HEK293 (cell line): ENCODE measurements at regions not wholly inside any gene's neighbourhood (a gene's known extent, or its start where the extent isn't known, plus 50 kb on each side); places are given as distances from the start of the nearest gene placed in this dataset.

Source experiments
- CTCF ChIA-PET: fragments of 350-600 bp; formaldehyde crosslinking; extraction: SDS; loops from one replicate; lab custom pipeline; 2021; ENCODE audit warnings: antibody characterized with exemption; lab: Yijun Ruan, JAX
- POLR2A ChIA-PET: fragments of 300-600 bp; formaldehyde crosslinking; extraction: SDS; loops from one replicate; lab custom pipeline; 2020; ENCODE audit warnings: antibody characterized with exemption, inconsistent platforms; lab: Yijun Ruan, JAX
- H3K27ac ChIP-seq: fragments of 200-500 bp; sonication (Bioruptor generic); 2 replicates; pipeline ENCODE4 v1.5.1; 2014; ENCODE audit warnings: low read depth, low read length, control low read depth, inconsistent platforms; ENCODE audit errors: extremely low read depth
- H3K36me3 ChIP-seq, 2 experiments: fragments of 200-500 bp in 1 of 2; sonication (Bioruptor generic) in 1 of 2; 1 replicate in 1 of 2; 2 replicates in 1 of 2; pipeline ENCODE4 v1.5.1; 2014 to 2017; ENCODE audit warnings: inconsistent platforms in 2 of 2, low read length in 2 of 2; ENCODE audit not compliant: control insufficient read depth in 2 of 2, insufficient read depth in 1 of 2
- H3K4me1 ChIP-seq: fragments of 200-500 bp; sonication (Bioruptor generic); 2 replicates; pipeline ENCODE4 v1.5.1; 2014; ENCODE audit warnings: mild to moderate bottlenecking, low read length, inconsistent platforms; ENCODE audit not compliant: control insufficient read depth, insufficient read depth
- H3K4me3 ChIP-seq: 2 replicates; pipeline ENCODE4 v1.5.1; 2011; ENCODE audit warnings: low read depth, mild to moderate bottlenecking, control low read depth, low read length, moderate library complexity
- H3K9me3 ChIP-seq: fragments of 200-500 bp; sonication (Bioruptor generic); 2 replicates; pipeline ENCODE4 v1.5.1; 2014; ENCODE audit warnings: low read depth, low read length, inconsistent platforms; ENCODE audit not compliant: control insufficient read depth, insufficient read depth
- GLI2 ChIP-seq: fragments of 450-650 bp; formaldehyde crosslinking; IDR thresholded peaks from 2 replicates; pipeline ENCODE4; 2017; ENCODE audit warnings: missing biosample characterization, missing genetic modification characterization, low read depth, borderline replicate concordance
- GLI4 ChIP-seq: fragments of 450-650 bp; formaldehyde crosslinking; IDR thresholded peaks from 2 replicates; pipeline ENCODE4 v1.5.1; 2016; ENCODE audit warnings: missing biosample characterization, missing genetic modification characterization
- GLIS1 ChIP-seq: fragments of 450-650 bp; formaldehyde crosslinking; IDR thresholded peaks from 2 replicates; pipeline ENCODE4 v1.5.1; 2016; ENCODE audit warnings: missing biosample characterization, missing genetic modification characterization
- GLIS2 ChIP-seq: fragments of 450-650 bp; formaldehyde crosslinking; IDR thresholded peaks from 2 replicates; pipeline ENCODE4 v1.5.1; 2016; ENCODE audit warnings: missing biosample characterization, missing genetic modification characterization
- KLF1 ChIP-seq: fragments of 450-650 bp; formaldehyde crosslinking; IDR thresholded peaks from 2 replicates; pipeline ENCODE4 v1.5.1; 2016; ENCODE audit warnings: missing biosample characterization, missing genetic modification characterization
- MZF1 ChIP-seq: fragments of 450-650 bp; formaldehyde crosslinking; IDR thresholded peaks from 2 replicates; pipeline ENCODE4 v1.5.1; 2017; ENCODE audit warnings: missing biosample characterization, missing genetic modification characterization, borderline replicate concordance
- PRDM1 ChIP-seq: fragments of 450-650 bp; formaldehyde crosslinking; IDR thresholded peaks from 2 replicates; pipeline ENCODE4; 2016; ENCODE audit warnings: missing biosample characterization, missing genetic modification characterization
- SALL2 ChIP-seq: fragments of 450-650 bp; formaldehyde crosslinking; IDR thresholded peaks from 2 replicates; pipeline ENCODE4 v1.5.0; 2017; ENCODE audit warnings: missing biosample characterization, mild to moderate bottlenecking, missing genetic modification characterization, borderline replicate concordance
- YY2 ChIP-seq: fragments of 450-650 bp; formaldehyde crosslinking; IDR thresholded peaks from 2 replicates; pipeline ENCODE4 v1.5.1; 2016; ENCODE audit warnings: missing biosample characterization, missing genetic modification characterization
- ZBTB8A ChIP-seq: fragments of 450-650 bp; formaldehyde crosslinking; IDR thresholded peaks from 2 replicates; pipeline ENCODE4 v1.5.1; 2016; ENCODE audit warnings: missing biosample characterization, missing genetic modification characterization
- ZNF121 ChIP-seq: fragments of 450-650 bp; formaldehyde crosslinking; IDR thresholded peaks from 2 replicates; pipeline ENCODE4 v1.5.1; 2016; ENCODE audit warnings: missing biosample characterization, missing genetic modification characterization
- ZNF138 ChIP-seq: fragments of 450-650 bp; formaldehyde crosslinking; IDR thresholded peaks from 2 replicates; pipeline ENCODE4 v1.5.1; 2016; ENCODE audit warnings: missing biosample characterization, missing genetic modification characterization, borderline replicate concordance
- ZNF324 ChIP-seq: fragments of 450-650 bp; formaldehyde crosslinking; IDR thresholded peaks from 2 replicates; pipeline ENCODE4 v1.5.1; 2016; ENCODE audit warnings: missing biosample characterization, missing genetic modification characterization
- ZNF341 ChIP-seq: fragments of 450-650 bp; formaldehyde crosslinking; IDR thresholded peaks from 2 replicates; pipeline ENCODE4; 2016; ENCODE audit warnings: low read depth, missing biosample characterization, missing genetic modification characterization
- ZNF366 ChIP-seq: fragments of 450-650 bp; formaldehyde crosslinking; conservative IDR thresholded peaks from 2 replicates; pipeline ENCODE4 v1.5.1; 2016; ENCODE audit warnings: missing biosample characterization, missing genetic modification characterization
- ZNF398 ChIP-seq: fragments of 450-650 bp; formaldehyde crosslinking; IDR thresholded peaks from 2 replicates; pipeline ENCODE4 v1.5.1; 2017; ENCODE audit warnings: missing biosample characterization, missing genetic modification characterization
- ZNF426 ChIP-seq: fragments of 450-650 bp; formaldehyde crosslinking; IDR thresholded peaks from 2 replicates; pipeline ENCODE4 v1.5.1; 2017; ENCODE audit warnings: missing biosample characterization, missing genetic modification characterization, mild to moderate bottlenecking, inconsistent platforms, moderate library complexity
- ZNF521 ChIP-seq: fragments of 450-650 bp; formaldehyde crosslinking; IDR thresholded peaks from 2 replicates; pipeline ENCODE4 v1.5.1; 2017; ENCODE audit warnings: missing biosample characterization, mild to moderate bottlenecking, missing genetic modification characterization
- ZNF596 ChIP-seq: fragments of 450-650 bp; IDR thresholded peaks from 2 replicates; pipeline ENCODE4 v1.5.0; 2018; ENCODE audit warnings: missing biosample characterization, mild to moderate bottlenecking, missing genetic modification characterization, moderate library complexity
- ZNF623 ChIP-seq: fragments of 450-650 bp; formaldehyde crosslinking; IDR thresholded peaks from 2 replicates; pipeline ENCODE4 v1.5.1; 2016; ENCODE audit warnings: missing biosample characterization, missing genetic modification characterization
- ZNF76 ChIP-seq: fragments of 450-650 bp; formaldehyde crosslinking; IDR thresholded peaks from 2 replicates; pipeline ENCODE4; 2016; ENCODE audit warnings: low read depth, missing biosample characterization, missing genetic modification characterization, borderline replicate concordance
- ZNF768 ChIP-seq: fragments of 450-650 bp; formaldehyde crosslinking; IDR thresholded peaks from 2 replicates; pipeline ENCODE4 v1.5.1; 2018; ENCODE audit warnings: missing biosample characterization, mild to moderate bottlenecking, missing genetic modification characterization
- ZNF777 ChIP-seq: fragments of 450-650 bp; formaldehyde crosslinking; IDR thresholded peaks from 2 replicates; pipeline ENCODE4 v1.5.1; 2017; ENCODE audit warnings: missing biosample characterization, missing genetic modification characterization, borderline replicate concordance
- ZSCAN23 ChIP-seq: fragments of 450-650 bp; formaldehyde crosslinking; IDR thresholded peaks from 2 replicates; pipeline ENCODE4 v1.5.1; 2016; ENCODE audit warnings: missing biosample characterization, missing genetic modification characterization
- ZSCAN30 ChIP-seq: fragments of 450-650 bp; IDR thresholded peaks from 2 replicates; pipeline ENCODE4 v1.5.1; 2018; ENCODE audit warnings: missing biosample characterization, mild to moderate bottlenecking, missing genetic modification characterization, moderate library complexity
- ZSCAN4 ChIP-seq: fragments of 450-650 bp; formaldehyde crosslinking; IDR thresholded peaks from 2 replicates; pipeline ENCODE4 v1.5.1; 2017; ENCODE audit warnings: missing biosample characterization, missing genetic modification characterization
- TF ChIP-seq, protein P1 (sequence below): fragments of 450-650 bp; formaldehyde crosslinking; IDR thresholded peaks from 2 replicates; pipeline ENCODE4 v1.5.1; 2016; ENCODE audit warnings: missing biosample characterization, missing genetic modification characterization

- no peak for TF ChIP-seq ZNF596 (tag by site-specific recombination)
- TF ChIP-seq PRDM1 (tag by site-specific recombination) = no peak
- no peak for TF ChIP-seq ZNF768
- no peak for TF ChIP-seq ZSCAN4 (tag by site-specific recombination)
- TF ChIP-seq ZNF366 (tag by site-specific recombination) = no peak
Measured at GRCh38 chr2:37501113-37501512, 156.7 kb downstream of the QPCT start (continued).

DNA sequence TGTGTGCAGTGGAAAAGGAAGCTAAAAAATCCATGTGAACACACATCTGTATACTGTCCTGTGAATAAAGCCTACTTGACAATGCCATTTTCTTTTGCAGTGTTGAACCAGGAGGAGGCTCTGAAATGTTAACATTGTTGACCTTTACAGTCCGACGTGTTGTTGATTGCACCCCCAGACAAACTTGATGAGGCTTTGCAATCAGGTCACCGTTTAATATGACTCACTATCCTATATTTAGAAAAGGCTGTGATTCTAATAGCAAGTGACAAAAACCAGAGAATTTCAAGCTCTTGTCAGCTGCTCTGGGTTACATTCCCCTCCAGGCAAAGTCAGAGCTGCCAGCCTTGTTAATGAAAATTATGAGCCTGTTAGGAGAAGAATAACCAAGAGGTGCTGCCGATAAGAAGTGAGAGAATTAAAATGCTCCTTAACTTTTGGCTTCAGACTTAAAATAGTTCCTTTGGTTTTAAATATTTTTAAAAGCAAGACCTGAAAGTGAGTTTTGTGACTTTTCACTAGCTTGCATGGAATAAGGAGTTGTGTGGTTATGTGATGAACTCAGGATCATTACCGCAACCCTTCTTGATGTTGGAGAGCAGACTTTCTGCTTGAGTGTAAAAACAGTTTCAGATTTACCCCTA, 162.1 kb downstream of the QPCT start:
- no peaks in the 10 kb centered on the region for H3K9me3 ChIP-seq
- TF ChIP-seq YY2 = no peak
- TF ChIP-seq ZNF623 (tag by site-specific recombination) = no peak
- no peak for TF ChIP-seq GLIS2 (tag by site-specific recombination)
- TF ChIP-seq, protein P1, sequence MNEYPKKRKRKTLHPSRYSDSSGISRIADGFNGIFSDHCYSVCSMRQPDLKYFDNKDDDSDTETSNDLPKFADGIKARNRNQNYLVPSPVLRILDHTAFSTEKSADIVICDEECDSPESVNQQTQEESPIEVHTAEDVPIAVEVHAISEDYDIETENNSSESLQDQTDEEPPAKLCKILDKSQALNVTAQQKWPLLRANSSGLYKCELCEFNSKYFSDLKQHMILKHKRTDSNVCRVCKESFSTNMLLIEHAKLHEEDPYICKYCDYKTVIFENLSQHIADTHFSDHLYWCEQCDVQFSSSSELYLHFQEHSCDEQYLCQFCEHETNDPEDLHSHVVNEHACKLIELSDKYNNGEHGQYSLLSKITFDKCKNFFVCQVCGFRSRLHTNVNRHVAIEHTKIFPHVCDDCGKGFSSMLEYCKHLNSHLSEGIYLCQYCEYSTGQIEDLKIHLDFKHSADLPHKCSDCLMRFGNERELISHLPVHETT (tag by site-specific recombination) = no peak
- no peak for TF ChIP-seq ZNF341 (tag by site-specific recombination)
- no peak for TF ChIP-seq ZSCAN30 (tag by site-specific recombination)
- no peak for TF ChIP-seq ZSCAN23 (tag by site-specific recombination)
- TF ChIP-seq PRDM1 (tag by site-specific recombination) = no peak
- H3K4me3 ChIP-seq = no peak overlapping the region
- ChIA-PET POLR2A (no interaction called here), CTCF (interaction anchor here (0.5 kb wide), 1 partner anchor 385 kb away, joined by 4 read pairs; no protein-coding TSS in a partner anchor)
- H3K4me1 ChIP-seq = peaks cover 5% of the 10 kb centered on the region; the same call in 1 of the 2 replicates
- no peaks in the 10 kb centered on the region for H3K36me3 ChIP-seq
- H3K27ac ChIP-seq = no peak overlapping the region

DNA sequence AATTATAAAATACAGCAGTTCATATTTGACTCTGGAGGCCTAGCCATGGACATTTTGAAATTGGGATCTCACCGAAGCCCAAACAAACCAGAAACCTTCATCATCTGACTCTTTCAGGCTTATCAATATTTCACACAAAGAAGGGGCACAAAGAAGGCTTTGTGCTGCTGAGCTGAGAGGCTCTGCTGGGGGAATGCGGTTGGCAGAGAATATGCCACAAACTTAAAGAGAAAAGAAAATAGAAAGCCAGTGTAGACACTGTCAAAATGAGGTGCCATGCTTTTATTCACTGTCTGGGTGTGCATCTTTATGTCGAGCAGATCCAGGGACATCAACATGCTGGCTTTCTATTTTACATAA, 162.6 kb downstream of the QPCT start:
- no peak overlapping the region for H3K27ac ChIP-seq
- POLR2A ChIA-PET = no interaction called here
- CTCF ChIA-PET = no interaction called here

More for the DNA sequence above, 162.6 kb downstream of the QPCT start:
- Histone ChIP-seq H3K4me1 (peaks cover 5% of the 10 kb centered on the region; the same call in 1 of the 2 replicates), H3K4me3 (no peak overlapping the region)
- no peak for TF ChIP-seq ZNF121 (tag by site-specific recombination)
- TF ChIP-seq ZNF138 (tag by site-specific recombination) = no peak
- TF ChIP-seq ZNF324 (tag by site-specific recombination) = no peak
- TF ChIP-seq ZNF777 (tag by site-specific recombination) = no peak
- no peak for TF ChIP-seq SALL2 (tag by site-specific recombination)
- no peak for TF ChIP-seq ZNF521 (tag by site-specific recombination)
- no peak for TF ChIP-seq MZF1
- TF ChIP-seq ZNF426 (tag by site-specific recombination) = no peak
- no peak for TF ChIP-seq ZBTB8A (tag by site-specific recombination)
- no peak for TF ChIP-seq GLI4 (tag by site-specific recombination)
- no peak for TF ChIP-seq PRDM1 (tag by site-specific recombination)
- TF ChIP-seq ZNF398 = no peak
- TF ChIP-seq GLI2 (tag by site-specific recombination) = no peak
- TF ChIP-seq GLIS1 (tag by site-specific recombination) = no peak
- no peak for TF ChIP-seq ZNF76 (tag by site-specific recombination)
- TF ChIP-seq KLF1 = no peak
- TF ChIP-seq, all 188 proteins: peak for 0
- Histone ChIP-seq H3K36me3 (no peaks in the 10 kb centered on the region), H3K9me3 (no peaks in the 10 kb centered on the region)
